Mesendoderm (in vitro differentiated cells): ENCODE measurements at regions not wholly inside any gene's neighbourhood (a gene's known extent, or its start where the extent isn't known, plus 50 kb on each side); places are given as distances from the start of the nearest gene placed in this dataset.

Experiments used
- DNase-seq: peaks from one replicate; pipeline ENCODE4 v3.0.0; 2013
- H2AK5ac ChIP-seq: 2 replicates; pipeline ENCODE4 v1.6.1; 2013; ENCODE audit warnings: low read length, inconsistent platforms
- H2BK120ac ChIP-seq: 2 replicates; pipeline ENCODE4 v1.6.1; 2013; ENCODE audit warnings: low read depth, mild to moderate bottlenecking, low read length, moderate library complexity, mixed read lengths
- H2BK15ac ChIP-seq: replicated peaks from 2 replicates; pipeline ENCODE4 v1.6.1; 2013; ENCODE audit warnings: low read depth, mild to moderate bottlenecking, moderate library complexity
- H2BK5ac ChIP-seq: 2 replicates; pipeline ENCODE4 v1.6.1; 2013; ENCODE audit warnings: low read length, inconsistent platforms
- H3K18ac ChIP-seq: 2 replicates; pipeline ENCODE4 v1.6.1; 2013; ENCODE audit warnings: mild to moderate bottlenecking, low read length, mixed read lengths
- H3K23ac ChIP-seq: one replicate; pipeline ENCODE4 v1.6.1; 2013; ENCODE audit warnings: low read length
- H3K27ac ChIP-seq: 2 replicates; pipeline ENCODE4 v1.5.1; 2013; ENCODE audit warnings: low read depth, mild to moderate bottlenecking, inconsistent platforms, low read length, moderate library complexity
- H3K27me3 ChIP-seq: 2 replicates; pipeline ENCODE4 v1.6.1; 2013; ENCODE audit warnings: low read length, control low read depth, mild to moderate bottlenecking, inconsistent platforms; ENCODE audit not compliant: insufficient read depth, poor library complexity
- H3K36me3 ChIP-seq: 2 replicates; pipeline ENCODE4 v1.6.1; 2013; ENCODE audit warnings: low read length, inconsistent platforms; ENCODE audit not compliant: control insufficient read depth, insufficient read depth
- H3K4ac ChIP-seq: one replicate; pipeline ENCODE4 v1.6.1; 2013; ENCODE audit warnings: low read depth, mild to moderate bottlenecking, low read length, moderate library complexity
- H3K4me1 ChIP-seq: 2 replicates; pipeline ENCODE4 v1.6.1; 2013; ENCODE audit warnings: low read depth, low read length, inconsistent platforms; ENCODE audit not compliant: control insufficient read depth
- H3K4me2 ChIP-seq: 2 replicates; pipeline ENCODE4 v1.6.1; 2013; ENCODE audit warnings: low read length
- H3K4me3 ChIP-seq: 2 replicates; pipeline ENCODE4 v1.5.1; 2013; ENCODE audit warnings: mild to moderate bottlenecking, low read length
- H3K56ac ChIP-seq: one replicate; pipeline ENCODE4 v1.6.1; 2013; ENCODE audit warnings: low read length
- H3K79me1 ChIP-seq: 2 replicates; pipeline ENCODE4 v1.6.1; 2013; ENCODE audit warnings: low read length, inconsistent platforms
- H3K79me2 ChIP-seq: 2 replicates; pipeline ENCODE4 v1.6.1; 2013; ENCODE audit warnings: mild to moderate bottlenecking, low read length; ENCODE audit not compliant: control insufficient read depth, insufficient read depth
- H3K9ac ChIP-seq: 2 replicates; pipeline ENCODE4 v1.6.1; 2013; ENCODE audit warnings: low read length, inconsistent platforms
- H4K5ac ChIP-seq: one replicate; pipeline ENCODE4 v1.6.1; 2013; ENCODE audit warnings: low read length
- H4K8ac ChIP-seq: one replicate; pipeline ENCODE4 v1.6.1; 2013; ENCODE audit warnings: low read depth, mild to moderate bottlenecking, control low read depth, low read length, moderate library complexity
- WGBS: extraction: QIAGEN DNeasy Blood & Tissue Kit; methylation state at CpG from one replicate; pipeline ENCODE4 v1.1.7; 2013; ENCODE audit warnings: low lambda C conversion rate, missing lambda C conversion rate; ENCODE audit not compliant: insufficient coverage; ENCODE audit errors: extremely low coverage; 5-methylcytosine and 5-hydroxymethylcytosine counted together

DNA sequence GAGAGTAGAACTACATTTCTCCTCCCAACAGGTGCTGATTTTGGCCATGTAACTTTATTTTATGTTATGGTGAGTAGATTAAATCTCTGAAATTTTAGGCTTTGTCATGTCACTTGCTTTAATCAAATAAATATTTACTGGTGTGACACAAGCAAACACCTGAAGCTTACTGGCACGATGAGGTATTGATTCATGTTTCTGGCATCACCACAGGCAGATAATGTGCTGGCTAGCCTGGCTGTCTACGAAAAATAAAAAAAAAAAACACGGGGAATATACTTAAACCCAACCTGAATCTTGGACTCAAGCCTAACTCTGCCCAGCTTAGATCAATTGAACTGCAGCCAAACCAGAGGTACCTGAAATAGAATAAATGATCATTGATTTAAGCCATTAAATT lies 65.6 kb upstream of the CADM2 start:
- no peaks in the 10 kb centered on the region for H3K27me3 ChIP-seq
- no CpG with 5 or more reads among the region's 3 CpGs for WGBS
- no peak for DNase-seq

DNA sequence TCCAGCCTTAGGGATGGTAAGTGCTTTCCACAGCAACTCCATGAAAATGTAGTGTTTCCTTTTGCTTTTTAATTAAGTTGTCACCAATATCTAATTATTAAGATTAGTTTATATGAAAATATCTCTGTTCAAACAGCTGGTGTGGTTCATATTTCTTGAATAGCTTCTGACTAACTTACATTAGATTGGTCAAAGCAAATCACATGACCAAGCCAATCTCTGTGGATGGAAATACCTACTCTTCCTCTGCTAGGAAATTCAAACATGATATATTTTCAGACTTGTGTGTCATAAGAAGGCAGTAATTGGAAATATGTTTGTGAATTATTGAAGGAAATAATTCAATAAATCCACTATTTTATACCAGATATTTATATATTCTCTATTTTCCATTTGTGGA lies 54.6 kb upstream of the CADM2 start:
- H3K23ac ChIP-seq, result no peak overlapping the region
- H3K36me3 ChIP-seq, result no peaks in the 10 kb centered on the region
- H3K9ac ChIP-seq, result no peak overlapping the region
- no peaks in the 10 kb centered on the region for H3K27me3 ChIP-seq
- H3K18ac ChIP-seq, result no peak overlapping the region
- H3K4me2 ChIP-seq, result no peak overlapping the region
- H3K4ac ChIP-seq, result no peak overlapping the region
- H2BK120ac ChIP-seq, result no peak overlapping the region
- H3K4me1 ChIP-seq, result no peaks in the 10 kb centered on the region
- no peak overlapping the region for H3K27ac ChIP-seq
- H2BK5ac ChIP-seq, result no peak overlapping the region
- H3K79me2 ChIP-seq, result no peaks in the 10 kb centered on the region
- H3K79me1 ChIP-seq, result no peaks in the 10 kb centered on the region
- H4K8ac ChIP-seq, result no peak overlapping the region
- no peak overlapping the region for H4K5ac ChIP-seq
- no peak overlapping the region for H3K4me3 ChIP-seq
- H2AK5ac ChIP-seq, result no peak overlapping the region
- no peak overlapping the region for H2BK15ac ChIP-seq
- DNase-seq, result no peak
- H3K56ac ChIP-seq, result no peak overlapping the region

More for the DNA sequence above, 65.6 kb upstream of the CADM2 start:
- no peak overlapping the region for H2BK5ac ChIP-seq
- H2BK120ac ChIP-seq, result no peak overlapping the region
- H3K79me2 ChIP-seq, result no peaks in the 10 kb centered on the region
- H3K27ac ChIP-seq, result no peak overlapping the region
- H3K9ac ChIP-seq, result no peak overlapping the region
- no peak overlapping the region for H3K4me2 ChIP-seq
- no peak overlapping the region for H2AK5ac ChIP-seq
- H3K4ac ChIP-seq, result no peak overlapping the region
- H4K8ac ChIP-seq, result no peak overlapping the region
- H3K36me3 ChIP-seq, result no peaks in the 10 kb centered on the region
- no peak overlapping the region for H3K56ac ChIP-seq
- H3K4me1 ChIP-seq, result no peaks in the 10 kb centered on the region
- H3K79me1 ChIP-seq, result no peaks in the 10 kb centered on the region
- H4K5ac ChIP-seq, result no peak overlapping the region
- no peak overlapping the region for H2BK15ac ChIP-seq
- no peak overlapping the region for H3K23ac ChIP-seq
- no peak overlapping the region for H3K18ac ChIP-seq
- H3K4me3 ChIP-seq, result no peak overlapping the region

DNA sequence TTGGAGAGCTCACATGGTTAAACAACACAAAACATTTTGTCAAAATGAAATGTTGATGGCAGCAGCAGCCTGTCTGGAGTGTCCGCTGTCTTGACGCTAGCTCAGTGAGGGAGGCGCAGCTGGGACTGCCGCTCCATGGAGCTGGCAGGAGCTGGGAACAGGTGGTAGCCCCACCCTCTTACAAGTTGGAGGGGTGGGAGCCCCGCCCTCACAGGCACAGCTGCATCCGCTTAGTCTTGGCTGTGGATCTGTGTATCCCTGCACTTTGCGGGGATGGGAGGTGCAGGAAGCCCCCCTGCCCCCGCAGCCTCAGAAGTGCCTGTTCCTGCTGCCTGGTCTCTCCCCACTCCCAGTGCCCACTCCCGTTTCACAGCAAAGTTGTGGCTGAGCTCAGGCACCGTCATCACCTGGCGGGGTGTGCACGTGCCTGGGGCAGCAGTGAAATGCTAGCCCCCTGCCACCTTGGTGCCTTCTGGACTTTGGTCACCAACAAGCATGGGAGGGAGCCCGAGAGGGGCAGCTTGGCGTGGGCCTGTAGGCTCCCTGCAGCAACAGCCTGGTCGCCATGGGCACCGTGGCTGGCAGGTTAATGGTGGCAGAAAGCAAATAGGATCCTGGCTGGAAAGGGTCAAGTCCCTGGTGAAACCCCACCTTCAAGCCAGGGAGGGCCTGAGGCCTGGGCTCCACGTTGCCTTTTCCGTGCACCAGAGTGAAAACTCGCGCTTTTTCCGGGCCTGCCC lies 53.8 kb upstream of the CADM2 start:
- no peaks in the 10 kb centered on the region for H3K27me3 ChIP-seq
- no peak overlapping the region for H2BK5ac ChIP-seq
- no peak overlapping the region for H3K56ac ChIP-seq
- no peak overlapping the region for H2AK5ac ChIP-seq
- no peak for DNase-seq
- no peaks in the 10 kb centered on the region for H3K79me1 ChIP-seq
- H3K27ac ChIP-seq, result no peak overlapping the region
- no peak overlapping the region for H2BK120ac ChIP-seq
- no CpG with 5 or more reads among the region's 21 CpGs for WGBS
- no peak overlapping the region for H3K23ac ChIP-seq
- H2BK15ac ChIP-seq, result no peak overlapping the region
- no peak overlapping the region for H3K4me2 ChIP-seq
- H3K9ac ChIP-seq, result no peak overlapping the region
- H4K8ac ChIP-seq, result no peak overlapping the region
- no peaks in the 10 kb centered on the region for H3K4me1 ChIP-seq
- H3K36me3 ChIP-seq, result no peaks in the 10 kb centered on the region
- no peak overlapping the region for H3K4me3 ChIP-seq
- H3K4ac ChIP-seq, result no peak overlapping the region
- H3K79me2 ChIP-seq, result no peaks in the 10 kb centered on the region
- H4K5ac ChIP-seq, result no peak overlapping the region
- H3K18ac ChIP-seq, result no peak overlapping the region

DNA sequence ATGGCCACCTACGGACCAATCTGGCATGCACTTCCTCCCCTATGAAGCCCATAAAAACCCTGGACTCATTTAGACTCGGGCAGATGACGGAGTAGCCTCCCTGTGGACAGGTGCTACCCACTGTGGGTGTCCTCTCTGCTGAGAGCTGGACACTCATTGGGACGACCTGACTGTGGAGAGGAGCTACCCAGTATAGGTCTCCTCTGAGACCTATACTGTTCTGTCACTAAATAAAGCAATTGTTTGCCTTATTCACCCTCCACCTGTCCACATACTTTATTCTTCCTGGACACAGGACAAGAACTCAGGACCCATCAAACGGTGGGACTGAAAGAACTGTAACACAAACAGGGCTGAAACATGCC lies 53.3 kb upstream of the CADM2 start:
- H4K8ac ChIP-seq, result no peak overlapping the region
- H3K23ac ChIP-seq, result no peak overlapping the region
- no peak overlapping the region for H3K4ac ChIP-seq
- H3K4me3 ChIP-seq, result no peak overlapping the region
- no peaks in the 10 kb centered on the region for H3K36me3 ChIP-seq
- no peaks in the 10 kb centered on the region for H3K79me1 ChIP-seq
- H3K56ac ChIP-seq, result no peak overlapping the region
- H4K5ac ChIP-seq, result no peak overlapping the region
- no peak overlapping the region for H3K9ac ChIP-seq
- WGBS, result no CpG with 5 or more reads among the region's 5 CpGs
- H3K27ac ChIP-seq, result no peak overlapping the region
- no peak overlapping the region for H2BK15ac ChIP-seq
- H2BK5ac ChIP-seq, result no peak overlapping the region
- H3K27me3 ChIP-seq, result no peaks in the 10 kb centered on the region
- H3K4me1 ChIP-seq, result no peaks in the 10 kb centered on the region
- no peak overlapping the region for H2AK5ac ChIP-seq
- H3K4me2 ChIP-seq, result no peak overlapping the region
- DNase-seq, result no peak
- H3K18ac ChIP-seq, result no peak overlapping the region
- no peak overlapping the region for H2BK120ac ChIP-seq
- no peaks in the 10 kb centered on the region for H3K79me2 ChIP-seq

DNA sequence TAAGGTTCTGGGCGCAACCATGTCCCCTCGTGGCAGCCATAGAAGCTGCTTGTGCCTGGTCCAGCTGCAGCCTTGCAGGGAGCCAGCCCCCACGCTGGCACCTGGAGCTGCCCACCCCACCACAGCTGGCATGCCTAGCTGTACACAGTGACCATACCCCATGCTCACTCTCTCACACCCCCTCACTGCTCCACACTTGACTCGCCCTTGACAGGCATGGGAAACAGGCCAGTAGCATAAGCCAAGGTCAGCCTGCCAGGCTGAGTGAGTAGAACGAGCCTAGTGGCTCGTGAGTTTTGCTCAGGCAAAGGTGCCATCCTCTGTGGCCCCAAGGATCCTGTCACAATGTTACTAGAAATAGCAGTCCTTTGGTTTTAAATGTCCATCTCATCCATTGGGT lies 52.7 kb upstream of the CADM2 start:
- Histone ChIP-seq H3K4me3 (no peak overlapping the region), H3K36me3 (no peaks in the 10 kb centered on the region), H3K4me1 (no peaks in the 10 kb centered on the region), H4K8ac (no peak overlapping the region), H3K79me1 (no peaks in the 10 kb centered on the region), H3K4me2 (no peak overlapping the region), H2BK5ac (no peak overlapping the region), H2BK120ac (no peak overlapping the region), H3K4ac (no peak overlapping the region), H3K79me2 (no peaks in the 10 kb centered on the region), H3K56ac (no peak overlapping the region), H3K18ac (no peak overlapping the region), H2BK15ac (no peak overlapping the region), H3K27me3 (no peaks in the 10 kb centered on the region), H2AK5ac (no peak overlapping the region), H3K23ac (no peak overlapping the region), H3K27ac (no peak overlapping the region), H4K5ac (no peak overlapping the region), H3K9ac (no peak overlapping the region)
- no CpG with 5 or more reads among the region's 6 CpGs for WGBS
- no peak for DNase-seq
